GM23338 (cell line): ENCODE measurements at regions not wholly inside any gene's neighbourhood (a gene's known extent, or its start where the extent isn't known, plus 50 kb on each side); places are given as distances from the start of the nearest gene placed in this dataset.

ENCODE experiments used
- ATAC-seq: fragments of 200-7000 bp; cut with Tn5 transposase; 3 replicates; pipeline ENCODE4 v1.9.1; 2020
- DNase-seq: peaks from one replicate; pipeline ENCODE4 v3.0.0-alpha.2; 2015; ENCODE audit warnings: low spot score
- H2AFZ ChIP-seq: fragments of 200-600 bp; sonication (generic); 2 replicates; pipeline ENCODE4 v1.8.0; 2016; ENCODE audit warnings: antibody characterized with exemption, mild to moderate bottlenecking, moderate library complexity
- H3F3A ChIP-seq: fragments of 200-600 bp; sonication (generic); replicated peaks from 2 replicates; pipeline ENCODE4 v1.8.0; 2017; ENCODE audit warnings: antibody characterized with exemption, mixed run types, low read depth
- H3K27ac ChIP-seq: fragments of 200-600 bp; sonication (generic); 2 replicates; pipeline ENCODE4 v1.6.1; 2016; ENCODE audit warnings: low read depth
- H3K27me3 ChIP-seq: fragments of 200-600 bp; sonication (generic); 2 replicates; pipeline ENCODE4 v1.8.0; 2016; ENCODE audit warnings: mild to moderate bottlenecking, mixed run types, moderate library complexity; ENCODE audit not compliant: insufficient read depth
- H3K36me3 ChIP-seq: fragments of 200-600 bp; sonication (generic); 2 replicates; pipeline ENCODE4 v1.8.0; 2016; ENCODE audit warnings: mild to moderate bottlenecking; ENCODE audit not compliant: insufficient read depth
- H3K4me1 ChIP-seq: fragments of 200-600 bp; sonication (generic); 2 replicates; pipeline ENCODE4 v1.8.0; 2016; ENCODE audit warnings: mild to moderate bottlenecking, moderate library complexity; ENCODE audit not compliant: insufficient read depth
- H3K4me2 ChIP-seq: fragments of 200-600 bp; sonication (generic); 2 replicates; pipeline ENCODE4 v1.7.1; 2017; ENCODE audit warnings: mixed run types
- H3K4me3 ChIP-seq: fragments of 200-600 bp; sonication (generic); 2 replicates; pipeline ENCODE4 v1.6.1; 2016; ENCODE audit warnings: mixed run types
- H3K79me2 ChIP-seq: fragments of 200-600 bp; sonication (generic); replicated peaks from 2 replicates; pipeline ENCODE4 v1.8.0; 2017; ENCODE audit warnings: mild to moderate bottlenecking; ENCODE audit not compliant: insufficient read depth
- H3K9me2 ChIP-seq: fragments of 200-600 bp; sonication (generic); 2 replicates; pipeline ENCODE4 v1.8.0; 2017; ENCODE audit not compliant: insufficient read depth
- H4K20me1 ChIP-seq: fragments of 200-600 bp; sonication (generic); replicated peaks from 2 replicates; pipeline ENCODE4 v1.8.0; 2017; ENCODE audit warnings: mild to moderate bottlenecking; ENCODE audit not compliant: insufficient read depth
- H3K27ac Mint-ChIP-seq: 2 replicates; pipeline ENCODE4 v1.8.0; 2020; ENCODE audit warnings: inconsistent platforms, mild to moderate bottlenecking, moderate library complexity, mixed read lengths
- H3K27me3 Mint-ChIP-seq: 3 replicates; pipeline ENCODE4 v1.8.0; 2022; ENCODE audit warnings: low read depth, mild to moderate bottlenecking, moderate library complexity, mixed read lengths, inconsistent platforms; ENCODE audit not compliant: insufficient read depth, poor library complexity
- H3K36me3 Mint-ChIP-seq: 3 replicates; pipeline ENCODE4 v1.8.0; 2021; ENCODE audit warnings: low read depth, mild to moderate bottlenecking, inconsistent platforms, moderate library complexity, mixed read lengths
- H3K4me1 Mint-ChIP-seq: 3 replicates; pipeline ENCODE4 v1.8.0; 2020; ENCODE audit warnings: mild to moderate bottlenecking, inconsistent platforms, mixed read lengths
- H3K4me3 Mint-ChIP-seq: 3 replicates; pipeline ENCODE4 v1.8.0; 2021; ENCODE audit warnings: moderate library complexity, mild to moderate bottlenecking, inconsistent platforms, mixed read lengths
- H3K9me3 Mint-ChIP-seq: 3 replicates; pipeline ENCODE4 v1.8.0; 2020; ENCODE audit warnings: moderate library complexity, mild to moderate bottlenecking, inconsistent platforms, mixed read lengths
- CREB1 ChIP-seq: fragments of 250-450 bp; sonication (Bioruptor Pico); IDR thresholded peaks from 2 replicates; pipeline ENCODE4 v1.5.0; 2020; ENCODE audit warnings: low read depth, mild to moderate bottlenecking, moderate library complexity
- EZH2 ChIP-seq: fragments of 200-600 bp; sonication (generic); IDR thresholded peaks from one replicate; pipeline ENCODE4 v1.8.0; 2017; ENCODE audit warnings: antibody characterized with exemption, mild to moderate bottlenecking, low read depth; ENCODE audit not compliant: unreplicated experiment
- EZH2phosphoT487 ChIP-seq: fragments of 200-600 bp; sonication (generic); IDR thresholded peaks from one replicate; pipeline ENCODE4 v1.8.1; 2018; ENCODE audit warnings: antibody characterized with exemption; ENCODE audit not compliant: unreplicated experiment
- JUNB ChIP-seq: IDR thresholded peaks from one replicate; pipeline ENCODE4 v1.6.1; 2016; ENCODE audit warnings: antibody characterized with exemption; ENCODE audit not compliant: unreplicated experiment
- NANOG ChIP-seq: IDR thresholded peaks from 2 replicates; pipeline ENCODE4 v1.6.1; 2016; ENCODE audit warnings: antibody characterized with exemption, borderline replicate concordance
- POLR2AphosphoS5 ChIP-seq: IDR thresholded peaks from 2 replicates; pipeline ENCODE4 v1.6.1; 2016; ENCODE audit warnings: antibody characterized with exemption, low read depth
- STAT1 ChIP-seq: IDR thresholded peaks from one replicate; pipeline ENCODE4 v1.6.1; 2016; ENCODE audit warnings: antibody characterized with exemption; ENCODE audit not compliant: unreplicated experiment
- ZNF114 ChIP-seq: fragments of 250-450 bp; sonication (Bioruptor Pico); IDR thresholded peaks from 2 replicates; pipeline ENCODE4 v1.5.0; 2020; ENCODE audit warnings: mild to moderate bottlenecking, moderate library complexity
- ZNF331 ChIP-seq: fragments of 250-450 bp; sonication (Bioruptor Pico); IDR thresholded peaks from 2 replicates; pipeline ENCODE4 v1.5.0; 2020; ENCODE audit warnings: low read depth, mild to moderate bottlenecking, moderate library complexity
- TF ChIP-seq, protein P1 (sequence below), 2 experiments: fragments of 200-600 bp in 1 of 2; sonication (generic) in 1 of 2; conservative IDR thresholded peaks; 2 replicates each; pipeline versions ENCODE4 v1.5.1 to v1.6.1; 2016 to 2017; ENCODE audit warnings: antibody characterized with exemption in 2 of 2, low read depth in 2 of 2, mild to moderate bottlenecking in 2 of 2, moderate library complexity in 1 of 2
- TF ChIP-seq, protein P2 (sequence below): IDR thresholded peaks from one replicate; pipeline ENCODE4 v1.6.1; 2018; ENCODE audit warnings: antibody characterized with exemption; ENCODE audit not compliant: unreplicated experiment
- TF ChIP-seq, protein P3 (sequence below): IDR thresholded peaks from 2 replicates; pipeline ENCODE4 v1.6.1; 2016; ENCODE audit warnings: antibody characterized with exemption
- TF ChIP-seq, protein P4 (sequence below): fragments of 250-450 bp; sonication (Bioruptor Pico); IDR thresholded peaks from 2 replicates; pipeline ENCODE4 v1.5.0; 2020; ENCODE audit warnings: mild to moderate bottlenecking, moderate library complexity

DNA sequence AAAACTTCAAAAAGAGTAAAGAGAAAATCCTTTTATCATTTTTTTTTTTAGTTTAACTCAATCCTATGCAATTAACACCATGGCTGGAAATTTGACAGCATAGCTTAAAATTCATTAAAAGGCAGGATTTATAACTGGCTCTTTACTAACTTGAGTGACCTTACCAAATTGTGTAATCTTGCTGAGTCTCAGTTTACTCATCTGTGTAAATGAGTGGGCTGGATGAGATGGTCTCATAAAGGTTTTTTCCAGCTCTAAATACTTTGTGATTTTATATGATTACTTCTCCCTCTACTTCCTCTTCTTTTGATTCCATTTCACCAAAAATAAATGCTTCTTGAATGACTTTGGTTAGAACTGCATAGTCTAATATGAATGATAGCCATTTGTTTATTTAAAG, 234.9 kb upstream of the SATB1 start:
- no peaks in the 10 kb centered on the region for H3K9me2 ChIP-seq
- no peak overlapping the region for H3K27ac ChIP-seq
- Mint-ChIP-seq H3K4me1 (no peaks in the 10 kb centered on the region; the same call in 2 of the 3 replicates), H3K4me3 (no peak overlapping the region), H3K27ac (no peak overlapping the region), H3K9me3 (peaks cover 3% of the 10 kb centered on the region; the same call in 1 of the 3 replicates), H3K27me3 (peaks cover 2% of the 10 kb centered on the region), H3K36me3 (no peaks in the 10 kb centered on the region)
- no peak overlapping the region for H3K4me3 ChIP-seq
- no peak overlapping the region for H2AFZ ChIP-seq
- no peak for ATAC-seq
- H3K36me3 ChIP-seq = no peaks in the 10 kb centered on the region
- DNase-seq = no peak
- H3K79me2 ChIP-seq = no peaks in the 10 kb centered on the region
- no peaks in the 10 kb centered on the region for H3K4me1 ChIP-seq
- H3F3A ChIP-seq = no peaks in the 10 kb centered on the region
- TF ChIP-seq EZH2phosphoT487 = no peak
- TF ChIP-seq POLR2AphosphoS5 = no peak
- no peak for TF ChIP-seq STAT1
- no peak for TF ChIP-seq ZNF331 (CRISPR knock-in tag)
- TF ChIP-seq, protein P1, sequence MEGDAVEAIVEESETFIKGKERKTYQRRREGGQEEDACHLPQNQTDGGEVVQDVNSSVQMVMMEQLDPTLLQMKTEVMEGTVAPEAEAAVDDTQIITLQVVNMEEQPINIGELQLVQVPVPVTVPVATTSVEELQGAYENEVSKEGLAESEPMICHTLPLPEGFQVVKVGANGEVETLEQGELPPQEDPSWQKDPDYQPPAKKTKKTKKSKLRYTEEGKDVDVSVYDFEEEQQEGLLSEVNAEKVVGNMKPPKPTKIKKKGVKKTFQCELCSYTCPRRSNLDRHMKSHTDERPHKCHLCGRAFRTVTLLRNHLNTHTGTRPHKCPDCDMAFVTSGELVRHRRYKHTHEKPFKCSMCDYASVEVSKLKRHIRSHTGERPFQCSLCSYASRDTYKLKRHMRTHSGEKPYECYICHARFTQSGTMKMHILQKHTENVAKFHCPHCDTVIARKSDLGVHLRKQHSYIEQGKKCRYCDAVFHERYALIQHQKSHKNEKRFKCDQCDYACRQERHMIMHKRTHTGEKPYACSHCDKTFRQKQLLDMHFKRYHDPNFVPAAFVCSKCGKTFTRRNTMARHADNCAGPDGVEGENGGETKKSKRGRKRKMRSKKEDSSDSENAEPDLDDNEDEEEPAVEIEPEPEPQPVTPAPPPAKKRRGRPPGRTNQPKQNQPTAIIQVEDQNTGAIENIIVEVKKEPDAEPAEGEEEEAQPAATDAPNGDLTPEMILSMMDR (conservative IDR thresholded peaks at IDR 0.05; ENCODE audit: low read depth in 2 of 2) = no peak
- no peak for TF ChIP-seq JUNB
- TF ChIP-seq EZH2 = no peak
- TF ChIP-seq, protein P2, sequence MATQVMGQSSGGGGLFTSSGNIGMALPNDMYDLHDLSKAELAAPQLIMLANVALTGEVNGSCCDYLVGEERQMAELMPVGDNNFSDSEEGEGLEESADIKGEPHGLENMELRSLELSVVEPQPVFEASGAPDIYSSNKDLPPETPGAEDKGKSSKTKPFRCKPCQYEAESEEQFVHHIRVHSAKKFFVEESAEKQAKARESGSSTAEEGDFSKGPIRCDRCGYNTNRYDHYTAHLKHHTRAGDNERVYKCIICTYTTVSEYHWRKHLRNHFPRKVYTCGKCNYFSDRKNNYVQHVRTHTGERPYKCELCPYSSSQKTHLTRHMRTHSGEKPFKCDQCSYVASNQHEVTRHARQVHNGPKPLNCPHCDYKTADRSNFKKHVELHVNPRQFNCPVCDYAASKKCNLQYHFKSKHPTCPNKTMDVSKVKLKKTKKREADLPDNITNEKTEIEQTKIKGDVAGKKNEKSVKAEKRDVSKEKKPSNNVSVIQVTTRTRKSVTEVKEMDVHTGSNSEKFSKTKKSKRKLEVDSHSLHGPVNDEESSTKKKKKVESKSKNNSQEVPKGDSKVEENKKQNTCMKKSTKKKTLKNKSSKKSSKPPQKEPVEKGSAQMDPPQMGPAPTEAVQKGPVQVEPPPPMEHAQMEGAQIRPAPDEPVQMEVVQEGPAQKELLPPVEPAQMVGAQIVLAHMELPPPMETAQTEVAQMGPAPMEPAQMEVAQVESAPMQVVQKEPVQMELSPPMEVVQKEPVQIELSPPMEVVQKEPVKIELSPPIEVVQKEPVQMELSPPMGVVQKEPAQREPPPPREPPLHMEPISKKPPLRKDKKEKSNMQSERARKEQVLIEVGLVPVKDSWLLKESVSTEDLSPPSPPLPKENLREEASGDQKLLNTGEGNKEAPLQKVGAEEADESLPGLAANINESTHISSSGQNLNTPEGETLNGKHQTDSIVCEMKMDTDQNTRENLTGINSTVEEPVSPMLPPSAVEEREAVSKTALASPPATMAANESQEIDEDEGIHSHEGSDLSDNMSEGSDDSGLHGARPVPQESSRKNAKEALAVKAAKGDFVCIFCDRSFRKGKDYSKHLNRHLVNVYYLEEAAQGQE = no peak
- TF ChIP-seq, protein P3, sequence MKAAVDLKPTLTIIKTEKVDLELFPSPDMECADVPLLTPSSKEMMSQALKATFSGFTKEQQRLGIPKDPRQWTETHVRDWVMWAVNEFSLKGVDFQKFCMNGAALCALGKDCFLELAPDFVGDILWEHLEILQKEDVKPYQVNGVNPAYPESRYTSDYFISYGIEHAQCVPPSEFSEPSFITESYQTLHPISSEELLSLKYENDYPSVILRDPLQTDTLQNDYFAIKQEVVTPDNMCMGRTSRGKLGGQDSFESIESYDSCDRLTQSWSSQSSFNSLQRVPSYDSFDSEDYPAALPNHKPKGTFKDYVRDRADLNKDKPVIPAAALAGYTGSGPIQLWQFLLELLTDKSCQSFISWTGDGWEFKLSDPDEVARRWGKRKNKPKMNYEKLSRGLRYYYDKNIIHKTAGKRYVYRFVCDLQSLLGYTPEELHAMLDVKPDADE = no peak
- TF ChIP-seq ZNF114 (CRISPR knock-in tag) = no peak
- no peak for TF ChIP-seq NANOG
- no peak for TF ChIP-seq CREB1 (CRISPR knock-in tag)
- TF ChIP-seq, protein P4, sequence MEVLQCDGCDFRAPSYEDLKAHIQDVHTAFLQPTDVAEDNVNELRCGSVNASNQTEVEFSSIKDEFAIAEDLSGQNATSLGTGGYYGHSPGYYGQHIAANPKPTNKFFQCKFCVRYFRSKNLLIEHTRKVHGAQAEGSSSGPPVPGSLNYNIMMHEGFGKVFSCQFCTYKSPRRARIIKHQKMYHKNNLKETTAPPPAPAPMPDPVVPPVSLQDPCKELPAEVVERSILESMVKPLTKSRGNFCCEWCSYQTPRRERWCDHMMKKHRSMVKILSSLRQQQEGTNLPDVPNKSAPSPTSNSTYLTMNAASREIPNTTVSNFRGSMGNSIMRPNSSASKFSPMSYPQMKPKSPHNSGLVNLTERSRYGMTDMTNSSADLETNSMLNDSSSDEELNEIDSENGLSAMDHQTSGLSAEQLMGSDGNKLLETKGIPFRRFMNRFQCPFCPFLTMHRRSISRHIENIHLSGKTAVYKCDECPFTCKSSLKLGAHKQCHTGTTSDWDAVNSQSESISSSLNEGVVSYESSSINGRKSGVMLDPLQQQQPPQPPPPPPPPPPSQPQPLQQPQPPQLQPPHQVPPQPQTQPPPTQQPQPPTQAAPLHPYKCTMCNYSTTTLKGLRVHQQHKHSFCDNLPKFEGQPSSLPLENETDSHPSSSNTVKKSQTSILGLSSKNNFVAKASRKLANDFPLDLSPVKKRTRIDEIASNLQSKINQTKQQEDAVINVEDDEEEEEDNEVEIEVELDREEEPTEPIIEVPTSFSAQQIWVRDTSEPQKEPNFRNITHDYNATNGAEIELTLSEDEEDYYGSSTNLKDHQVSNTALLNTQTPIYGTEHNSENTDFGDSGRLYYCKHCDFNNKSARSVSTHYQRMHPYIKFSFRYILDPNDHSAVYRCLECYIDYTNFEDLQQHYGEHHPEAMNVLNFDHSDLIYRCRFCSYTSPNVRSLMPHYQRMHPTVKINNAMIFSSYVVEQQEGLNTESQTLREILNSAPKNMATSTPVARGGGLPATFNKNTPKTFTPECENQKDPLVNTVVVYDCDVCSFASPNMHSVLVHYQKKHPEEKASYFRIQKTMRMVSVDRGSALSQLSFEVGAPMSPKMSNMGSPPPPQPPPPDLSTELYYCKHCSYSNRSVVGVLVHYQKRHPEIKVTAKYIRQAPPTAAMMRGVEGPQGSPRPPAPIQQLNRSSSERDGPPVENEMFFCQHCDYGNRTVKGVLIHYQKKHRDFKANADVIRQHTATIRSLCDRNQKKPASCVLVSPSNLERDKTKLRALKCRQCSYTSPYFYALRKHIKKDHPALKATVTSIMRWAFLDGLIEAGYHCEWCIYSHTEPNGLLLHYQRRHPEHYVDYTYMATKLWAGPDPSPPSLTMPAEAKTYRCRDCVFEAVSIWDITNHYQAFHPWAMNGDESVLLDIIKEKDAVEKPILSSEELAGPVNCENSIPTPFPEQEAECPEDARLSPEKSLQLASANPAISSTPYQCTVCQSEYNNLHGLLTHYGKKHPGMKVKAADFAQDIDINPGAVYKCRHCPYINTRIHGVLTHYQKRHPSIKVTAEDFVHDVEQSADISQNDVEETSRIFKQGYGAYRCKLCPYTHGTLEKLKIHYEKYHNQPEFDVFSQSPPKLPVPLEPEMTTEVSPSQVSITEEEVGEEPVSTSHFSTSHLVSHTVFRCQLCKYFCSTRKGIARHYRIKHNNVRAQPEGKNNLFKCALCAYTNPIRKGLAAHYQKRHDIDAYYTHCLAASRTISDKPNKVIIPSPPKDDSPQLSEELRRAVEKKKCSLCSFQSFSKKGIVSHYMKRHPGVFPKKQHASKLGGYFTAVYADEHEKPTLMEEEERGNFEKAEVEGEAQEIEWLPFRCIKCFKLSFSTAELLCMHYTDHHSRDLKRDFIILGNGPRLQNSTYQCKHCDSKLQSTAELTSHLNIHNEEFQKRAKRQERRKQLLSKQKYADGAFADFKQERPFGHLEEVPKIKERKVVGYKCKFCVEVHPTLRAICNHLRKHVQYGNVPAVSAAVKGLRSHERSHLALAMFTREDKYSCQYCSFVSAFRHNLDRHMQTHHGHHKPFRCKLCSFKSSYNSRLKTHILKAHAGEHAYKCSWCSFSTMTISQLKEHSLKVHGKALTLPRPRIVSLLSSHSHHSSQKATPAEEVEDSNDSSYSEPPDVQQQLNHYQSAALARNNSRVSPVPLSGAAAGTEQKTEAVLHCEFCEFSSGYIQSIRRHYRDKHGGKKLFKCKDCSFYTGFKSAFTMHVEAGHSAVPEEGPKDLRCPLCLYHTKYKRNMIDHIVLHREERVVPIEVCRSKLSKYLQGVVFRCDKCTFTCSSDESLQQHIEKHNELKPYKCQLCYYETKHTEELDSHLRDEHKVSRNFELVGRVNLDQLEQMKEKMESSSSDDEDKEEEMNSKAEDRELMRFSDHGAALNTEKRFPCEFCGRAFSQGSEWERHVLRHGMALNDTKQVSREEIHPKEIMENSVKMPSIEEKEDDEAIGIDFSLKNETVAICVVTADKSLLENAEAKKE (CRISPR knock-in tag) = no peak
- no peaks in the 10 kb centered on the region for H3K27me3 ChIP-seq
- no peaks in the 10 kb centered on the region for H4K20me1 ChIP-seq
- H3K4me2 ChIP-seq = no peak overlapping the region
